GM12892 (cell line): ENCODE measurements at regions not wholly inside any gene's neighbourhood (a gene's known extent, or its start where the extent isn't known, plus 50 kb on each side); places are given as distances from the start of the nearest gene placed in this dataset.
"Not testable (repeated sequence)": the region's sequence is repeated elsewhere in the genome, so short reads cannot be mapped to it uniquely, and the experiment has no call there.

Experiments
- DNase-seq: peaks from one replicate; pipeline ENCODE4 v3.0.0; 2011; ENCODE audit not compliant: insufficient read length
- FAIRE-seq: peaks from 2 replicates; lab custom pipeline; 2011; peaks lifted over from hg19 to GRCh38; lab: Jason Lieb, UNC
- POLR2A ChIP-seq: IDR thresholded peaks from 2 replicates; pipeline ENCODE4 v1.6.1; 2011; ENCODE audit warnings: low read depth, low read length, control low read depth
- POLR2AphosphoS5 ChIP-seq: IDR thresholded peaks from 2 replicates; pipeline ENCODE4 v1.6.1; 2011; ENCODE audit warnings: low read depth, low read length, control low read depth
- TAF1 ChIP-seq: IDR thresholded peaks from 2 replicates; pipeline ENCODE4 v1.6.1; 2011; ENCODE audit warnings: low read depth, mild to moderate bottlenecking, control low read depth, low read length, borderline replicate concordance

GRCh38 chr21:28391938-28392849 lies 600.5 kb downstream of the LTN1 start:
- FAIRE-seq = no peak

GRCh38 chr21:28387220-28387619 lies 605.5 kb downstream of the LTN1 start:
- FAIRE-seq (no peak), DNase-seq (no peak)
- no peak for TF ChIP-seq TAF1

More at GRCh38 chr21:28391938-28392849, 600.5 kb downstream of the LTN1 start:
- TF ChIP-seq POLR2AphosphoS5 (no peak), POLR2A (no peak), TAF1 (no peak)
- no peak for DNase-seq

GRCh38 chr21:28385845-28386244 lies 606.8 kb downstream of the LTN1 start:
- FAIRE-seq = no peak
- TF ChIP-seq POLR2A (no peak), POLR2AphosphoS5 (no peak), TAF1 (no peak)
- DNase-seq = no peak

DNA sequence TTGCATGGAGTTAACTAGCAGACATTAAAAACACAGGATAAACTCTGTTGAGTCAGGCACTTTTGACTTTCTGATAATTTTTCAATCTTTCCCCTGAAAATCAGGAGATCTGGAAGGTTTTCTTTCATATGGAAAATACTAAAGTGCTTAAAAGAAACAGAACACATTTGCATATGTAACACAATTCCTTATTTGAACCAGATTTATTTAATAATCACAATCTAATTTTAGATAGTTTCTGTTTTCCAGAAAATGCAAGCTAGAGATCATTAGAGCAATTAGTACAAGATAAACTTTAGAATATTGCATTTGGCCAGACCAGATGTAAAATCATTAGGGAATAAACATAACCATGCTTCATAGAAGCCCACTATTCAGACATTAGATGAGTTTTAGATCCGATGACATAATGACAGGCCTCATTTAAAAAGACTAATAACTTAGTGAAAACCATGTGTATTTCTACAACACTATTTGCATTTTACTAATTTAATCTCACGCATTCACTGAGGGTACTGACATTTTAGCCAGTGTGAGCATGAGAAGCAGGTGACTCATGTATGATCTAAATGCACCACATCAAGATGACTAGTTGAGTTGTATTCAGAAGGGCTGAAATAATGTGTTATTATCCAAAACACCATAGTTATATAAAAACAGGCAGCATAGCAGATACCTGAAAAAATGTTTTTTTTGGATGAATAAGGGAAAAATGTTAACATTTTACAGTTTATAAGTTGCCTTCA lies 611.5 kb downstream of the LTN1 start:
- DNase-seq, FAIRE-seq: not testable (repeated sequence)

- TF ChIP-seq TAF1 (no peak), POLR2AphosphoS5 (no peak), POLR2A (no peak)
- FAIRE-seq (no peak), DNase-seq (no peak)
Measured at GRCh38 chr21:28380241-28380640, 612.4 kb downstream of the LTN1 start.

DNA sequence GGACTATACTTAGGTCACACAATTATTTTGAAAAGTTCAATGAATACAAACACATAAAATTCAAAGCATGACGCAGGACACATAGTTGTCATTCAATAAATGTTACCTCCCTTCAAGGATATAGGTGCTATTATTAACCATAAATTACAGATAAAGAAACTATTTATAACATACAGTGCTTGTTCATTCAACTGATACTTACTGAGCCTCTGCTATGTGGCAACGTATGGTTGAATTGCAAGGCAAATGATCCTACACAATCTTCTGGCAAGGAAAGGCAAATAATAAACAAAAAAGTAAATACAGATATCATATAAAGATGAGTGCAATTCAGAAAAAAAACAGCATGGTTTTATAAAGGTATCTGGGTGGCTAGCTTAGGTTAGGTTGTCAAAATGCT lies 614.7 kb downstream of the LTN1 start:
- no peak for FAIRE-seq
- DNase-seq = no peak
- TF ChIP-seq POLR2A (no peak), TAF1 (no peak), POLR2AphosphoS5 (no peak)

DNA sequence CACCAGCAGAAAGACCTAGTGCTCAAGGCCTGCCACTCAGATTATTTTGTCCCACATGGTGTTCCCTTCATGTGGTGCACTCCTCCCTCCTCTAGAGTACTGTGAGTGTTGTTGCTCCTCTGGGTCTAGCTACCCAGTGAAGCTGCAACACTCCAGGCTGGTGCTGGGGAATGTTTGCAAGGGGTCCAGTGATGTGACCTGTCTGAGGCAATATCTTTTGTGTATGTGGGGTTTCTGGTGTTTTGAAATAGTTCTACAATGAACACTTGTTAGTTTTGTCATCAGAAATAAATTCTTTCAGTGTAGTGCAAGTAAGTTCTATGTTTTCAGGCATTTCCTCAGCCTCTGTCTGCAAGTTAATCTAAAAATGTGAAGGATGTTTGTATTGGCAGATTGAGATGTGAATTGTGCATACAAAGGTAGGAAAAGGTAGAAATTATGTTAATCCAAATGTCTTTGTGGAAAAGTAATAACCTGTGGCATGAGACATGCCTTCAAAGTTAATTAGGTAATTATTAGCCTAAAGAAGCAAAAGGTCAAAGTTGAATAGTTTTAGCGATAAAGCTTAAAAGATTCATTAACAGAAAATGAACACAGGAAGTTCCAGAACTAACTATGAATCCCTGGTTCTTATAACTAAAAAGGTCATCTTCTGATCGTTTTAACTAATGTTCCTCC lies 616.8 kb downstream of the LTN1 start:
- TF ChIP-seq POLR2AphosphoS5 (no peak), TAF1 (no peak)
- DNase-seq = no peak
- FAIRE-seq = no peak

GRCh38 chr21:28374881-28375280 lies 617.8 kb downstream of the LTN1 start:
- no peak for TF ChIP-seq POLR2AphosphoS5
- no peak for TF ChIP-seq TAF1
- no peak for TF ChIP-seq POLR2A
- no peak for FAIRE-seq
- no peak for DNase-seq

DNA sequence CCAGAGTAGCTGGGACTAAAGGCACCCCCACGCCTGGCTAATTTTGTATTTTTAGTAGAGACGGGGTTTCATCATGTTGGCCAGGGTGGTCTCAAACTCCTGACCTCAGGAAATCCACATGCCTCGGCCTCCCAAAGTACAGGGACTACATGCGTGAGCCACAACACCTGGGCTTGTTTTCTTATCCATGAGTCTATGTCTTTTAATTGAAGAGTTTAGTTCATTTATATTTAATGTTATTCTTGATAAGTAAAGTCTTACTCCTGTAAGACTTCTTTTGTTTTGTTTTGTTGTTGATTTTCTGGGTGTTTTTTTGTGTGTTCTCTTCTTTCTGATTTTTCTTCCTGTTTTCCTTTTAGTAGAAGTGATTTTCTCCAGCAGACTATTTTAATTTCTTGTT lies 621.0 kb downstream of the LTN1 start:
- no peak for FAIRE-seq
- DNase-seq = no peak
- no peak for TF ChIP-seq TAF1
- no peak for TF ChIP-seq POLR2A
- no peak for TF ChIP-seq POLR2AphosphoS5

DNA sequence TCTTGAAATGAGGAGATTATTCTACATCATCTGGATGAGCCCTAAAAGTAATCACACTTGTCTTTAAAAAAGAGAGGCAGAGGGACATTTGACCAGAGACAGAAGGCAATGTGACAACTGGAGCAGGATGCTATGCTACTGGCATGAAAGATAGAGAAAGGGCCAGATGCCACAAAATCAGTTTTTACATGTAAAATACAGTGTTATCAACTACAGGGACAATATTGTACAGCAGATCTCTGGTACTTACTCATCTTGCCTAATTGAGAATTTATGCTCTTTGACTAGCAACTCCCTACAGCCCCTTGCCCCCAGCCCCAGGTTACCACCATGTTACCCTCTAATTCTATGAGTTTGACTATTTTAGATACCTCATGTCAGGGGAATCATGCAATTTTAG lies 633.4 kb downstream of the LTN1 start:
- FAIRE-seq = no peak
- TF ChIP-seq POLR2AphosphoS5 (no peak), POLR2A (no peak), TAF1 (no peak)
- no peak for DNase-seq

GRCh38 chr21:28358702-28359101 lies 634.0 kb downstream of the LTN1 start:
- DNase-seq = no peak
- FAIRE-seq = no peak
- TF ChIP-seq TAF1 = no peak
- no peak for TF ChIP-seq POLR2AphosphoS5
- TF ChIP-seq POLR2A = no peak
